HepG2 (cell line): ENCODE measurements at regions not wholly inside any gene's neighbourhood (a gene's known extent, or its start where the extent isn't known, plus 50 kb on each side); places are given as distances from the start of the nearest gene placed in this dataset.
"Not testable (repeated sequence)": the region's sequence is repeated elsewhere in the genome, so short reads cannot be mapped to it uniquely, and the experiment has no call there.

Experiments used
- ATAC-seq: fragments of 200-7000 bp; cut with Tn5 transposase; 3 replicates; pipeline ENCODE4 v1.9.1; 2020; ENCODE audit warnings: mild to moderate bottlenecking, moderate library complexity
- BruUV-seq: library from RNA; stranded (reverse); fragments of 400-500 nt; replicated peaks from 2 replicates; lab custom pipeline; 2021; lab: Mats Ljungman, UMichigan
- CTCF ChIA-PET: fragments of 300-600 bp; formaldehyde crosslinking; extraction: SDS; loops from one replicate; lab custom pipeline; 2021; ENCODE audit warnings: low total read pairs, inconsistent platforms, low intra/inter-chr PET ratio; lab: Yijun Ruan, JAX
- POLR2A ChIA-PET: fragments of 350-600 bp; sonication (Branson Sonifier 250); formaldehyde crosslinking; loops from one replicate; lab custom pipeline; 2020; ENCODE audit warnings: antibody characterized with exemption, inconsistent platforms; lab: Yijun Ruan, JAX
- DNase-seq: peaks from one replicate; pipeline ENCODE4 v3.0.0-alpha.2; 2015; ENCODE audit warnings: low spot score
- FAIRE-seq: peaks from 3 replicates; lab custom pipeline; 2011; peaks lifted over from hg19 to GRCh38; lab: Jason Lieb, UNC
- H2AFZ ChIP-seq: one replicate; pipeline ENCODE4 v1.6.1; 2011; ENCODE audit warnings: low read length, inconsistent platforms
- H3K27ac ChIP-seq: fragments of 300-600 bp; 3 replicates; pipeline ENCODE4 v1.8.0; 2011; ENCODE audit warnings: mixed run types, mild to moderate bottlenecking, mixed read lengths, low read length, inconsistent platforms; ENCODE audit not compliant: insufficient read depth; ENCODE audit errors: extremely low read length
- H3K27me3 ChIP-seq, 2 experiments: fragments of 200-600 bp in 1 of 2; 2 replicates in 1 of 2; 3 replicates in 1 of 2; pipeline versions ENCODE4 v1.6.0 to v1.8.0; 2011; ENCODE audit warnings: low read length in 2 of 2, mild to moderate bottlenecking in 2 of 2, moderate library complexity in 2 of 2, inconsistent platforms in 1 of 2; ENCODE audit not compliant: insufficient read depth in 2 of 2, control insufficient read depth in 1 of 2
- H3K36me3 ChIP-seq, 2 experiments: fragments of 200-600 bp in 1 of 2; replicated peaks in 1 of 2; 2 replicates in 1 of 2; 3 replicates in 1 of 2; pipeline versions ENCODE4 v1.5.1 to v1.8.0; 2011; ENCODE audit warnings: low read length in 2 of 2, inconsistent platforms in 1 of 2; ENCODE audit not compliant: insufficient read depth in 2 of 2, control insufficient read depth in 1 of 2
- H3K4me1 ChIP-seq: 2 replicates; pipeline ENCODE4 v1.5.1; 2012; ENCODE audit warnings: low read length, inconsistent platforms; ENCODE audit not compliant: insufficient read depth
- H3K4me2 ChIP-seq: 2 replicates; pipeline ENCODE4 v1.6.0; 2011; ENCODE audit warnings: low read depth, low read length, inconsistent platforms
- H3K4me3 ChIP-seq, 3 experiments: fragments of 200-600 bp in 1 of 3; sonication (generic), shearing (Covaris generic) in 1 of 3; replicated peaks in 1 of 3; 2 replicates each; pipeline ENCODE4 v1.5.1; 2011 to 2016; ENCODE audit warnings: low read length in 3 of 3, inconsistent platforms in 2 of 3, low read depth in 2 of 3, mild to moderate bottlenecking in 2 of 3, control low read depth in 1 of 3, mixed read lengths in 1 of 3; ENCODE audit not compliant: insufficient read depth in 1 of 3
- H3K79me2 ChIP-seq: one replicate; pipeline ENCODE4 v1.6.1; 2011; ENCODE audit warnings: low read length, inconsistent platforms; ENCODE audit not compliant: insufficient read depth
- H3K9ac ChIP-seq: 2 replicates; pipeline ENCODE4 v1.6.0; 2011; ENCODE audit warnings: mild to moderate bottlenecking, low read depth, low read length, inconsistent platforms; ENCODE audit not compliant: insufficient read depth
- H3K9me3 ChIP-seq: 2 replicates; pipeline ENCODE4 v1.5.1; 2012; ENCODE audit warnings: mild to moderate bottlenecking, low read length
- H4K20me1 ChIP-seq: 2 replicates; pipeline ENCODE4 v1.6.0; 2011; ENCODE audit warnings: inconsistent platforms, mild to moderate bottlenecking, low read length, moderate library complexity; ENCODE audit not compliant: insufficient read depth
- GATA4 ChIP-seq: sonication (generic); IDR thresholded peaks from 2 replicates; pipeline ENCODE4 v1.6.1; 2016; ENCODE audit warnings: antibody characterized with exemption, low read depth, borderline replicate concordance
- GATAD2A ChIP-seq: IDR thresholded peaks from 2 replicates; pipeline ENCODE4 v1.6.1; 2016
- HOXA3 ChIP-seq: sonication (generic); formaldehyde crosslinking; IDR thresholded peaks from 2 replicates; pipeline ENCODE4 v1.5.0; 2020; ENCODE audit warnings: missing genetic modification reagents
- KMT2A ChIP-seq: sonication (generic); formaldehyde crosslinking; IDR thresholded peaks from 2 replicates; pipeline ENCODE4 v1.4.0; 2020; ENCODE audit warnings: missing genetic modification reagents
- NR2F2 ChIP-seq: IDR thresholded peaks from 2 replicates; pipeline ENCODE4 v1.6.1; 2012; ENCODE audit warnings: low read depth, inconsistent platforms, borderline replicate concordance
- SAP130 ChIP-seq: IDR thresholded peaks from 2 replicates; pipeline ENCODE4 v1.6.1; 2016; ENCODE audit warnings: low read depth
- TOPORS ChIP-seq: sonication (generic); formaldehyde crosslinking; IDR thresholded peaks from 2 replicates; pipeline ENCODE4 v1.8.0; 2023; ENCODE audit warnings: mild to moderate bottlenecking, missing genetic modification reagents
- ZNF160 ChIP-seq: sonication (generic); formaldehyde crosslinking; IDR thresholded peaks from 2 replicates; pipeline ENCODE4 v1.8.0; 2022; ENCODE audit warnings: mild to moderate bottlenecking, inconsistent platforms, missing genetic modification reagents
- ZNF451 ChIP-seq: sonication (generic); formaldehyde crosslinking; IDR thresholded peaks from 2 replicates; pipeline ENCODE4 v1.5.0; 2020; ENCODE audit warnings: mild to moderate bottlenecking, missing genetic modification reagents
- ZNF605 ChIP-seq: sonication (generic); formaldehyde crosslinking; IDR thresholded peaks from 2 replicates; pipeline ENCODE4 v1.8.0; 2022; ENCODE audit warnings: mild to moderate bottlenecking, missing genetic modification reagents
- ZNF724P ChIP-seq: sonication (generic); formaldehyde crosslinking; IDR thresholded peaks from 2 replicates; pipeline ENCODE4 v1.8.0; 2022; ENCODE audit warnings: missing genetic modification reagents, borderline replicate concordance
- ZZZ3 ChIP-seq: sonication (generic); formaldehyde crosslinking; IDR thresholded peaks from 2 replicates; pipeline ENCODE4 v1.4.0; 2020; ENCODE audit warnings: missing genetic modification reagents, mild to moderate bottlenecking, borderline replicate concordance
- WGBS: methylation state at CpG from one replicate; pipeline ENCODE4 v1.1.6; 2017; ENCODE audit warnings: low lambda C conversion rate; 5-methylcytosine and 5-hydroxymethylcytosine counted together
- in situ Hi-C: cut with HindIII; loops from 2 replicates; pipeline ENCODE4 v1.10.0; 2017; ENCODE audit warnings: low pct_unique_long_range_greater_than_20kb; ENCODE audit not compliant: extremely low pct_ligation_motif_present
- intact Hi-C: fragments of 100-400 bp; cut with micrococcal nuclease; formaldehyde crosslinking; loops from one replicate; pipeline ENCODE4 v1.10.0; 2022; ENCODE audit not compliant: unreplicated experiment
- TF ChIP-seq, protein P1 (sequence below): IDR thresholded peaks from 2 replicates; pipeline ENCODE4 v1.6.1; 2016; ENCODE audit warnings: mild to moderate bottlenecking

GRCh38 chr20:55079917-55080316 lies 604.5 kb downstream of the DOK5 start:
- Histone ChIP-seq H3K4me2 (no peak overlapping the region), H4K20me1 (no peaks in the 10 kb centered on the region), H3K79me2 (no peaks in the 10 kb centered on the region), H2AFZ (no peak overlapping the region), H3K4me3 (no peak overlapping the region), H3K27ac (no peak overlapping the region), H3K36me3 (no peaks in the 10 kb centered on the region)
- 0% methylated on average over 4 of the region's 4 CpGs for WGBS
- in situ Hi-C loops = no loop called here
- CTCF ChIA-PET = no interaction called here
- ATAC-seq = no peak
- TF ChIP-seq ZNF451 (no peak), ZNF160 (CRISPR knock-in tag) (no peak), ZZZ3 (no peak), TOPORS (CRISPR knock-in tag) (no peak), NR2F2 (no peak), KMT2A (CRISPR knock-in tag) (no peak), GATAD2A (CRISPR knock-in tag) (no peak), SAP130 (CRISPR knock-in tag) (no peak), ZNF605 (no peak), ZNF724P (CRISPR knock-in tag) (no peak), GATA4 (no peak), HOXA3 (CRISPR knock-in tag) (no peak)
- TF ChIP-seq, protein P1, sequence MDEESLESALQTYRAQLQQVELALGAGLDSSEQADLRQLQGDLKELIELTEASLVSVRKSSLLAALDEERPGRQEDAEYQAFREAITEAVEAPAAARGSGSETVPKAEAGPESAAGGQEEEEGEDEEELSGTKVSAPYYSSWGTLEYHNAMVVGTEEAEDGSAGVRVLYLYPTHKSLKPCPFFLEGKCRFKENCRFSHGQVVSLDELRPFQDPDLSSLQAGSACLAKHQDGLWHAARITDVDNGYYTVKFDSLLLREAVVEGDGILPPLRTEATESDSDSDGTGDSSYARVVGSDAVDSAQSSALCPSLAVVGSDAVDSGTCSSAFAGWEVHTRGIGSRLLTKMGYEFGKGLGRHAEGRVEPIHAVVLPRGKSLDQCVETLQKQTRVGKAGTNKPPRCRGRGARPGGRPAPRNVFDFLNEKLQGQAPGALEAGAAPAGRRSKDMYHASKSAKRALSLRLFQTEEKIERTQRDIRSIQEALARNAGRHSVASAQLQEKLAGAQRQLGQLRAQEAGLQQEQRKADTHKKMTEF (CRISPR knock-in tag) = no peak
- TF ChIP-seq, all 625 proteins: peak for 0
- no TSS peak for BruUV-seq
- DNase-seq (no peak), FAIRE-seq (no peak)
- Histone ChIP-seq H3K9ac (no peak overlapping the region), H3K4me1 (no peaks in the 10 kb centered on the region), H3K27me3 (no peaks in the 10 kb centered on the region), H3K9me3 (peaks cover 70% of the 10 kb centered on the region)
- intact Hi-C loops = no loop called here
- POLR2A ChIA-PET = no interaction called here

GRCh38 chr20:55074266-55074840 lies 599.0 kb downstream of the DOK5 start:
- H3K4me3 ChIP-seq, H2AFZ ChIP-seq, POLR2A ChIA-PET, H3K4me2 ChIP-seq, DNase-seq, H3K36me3 ChIP-seq, H3K27ac ChIP-seq, H3K79me2 ChIP-seq, intact Hi-C loops, H4K20me1 ChIP-seq, H3K27me3 ChIP-seq, H3K9ac ChIP-seq, ATAC-seq, FAIRE-seq, in situ Hi-C loops, H3K4me1 ChIP-seq, BruUV-seq, CTCF ChIA-PET: not testable (repeated sequence)
- peaks cover 69% of the 10 kb centered on the region for H3K9me3 ChIP-seq
- 54% methylated on average over 19 of the region's 19 CpGs for WGBS
